ENCODE measurements at regions not wholly inside any gene's neighbourhood (a gene's known extent, or its start where the extent isn't known, plus 50 kb on each side); places are given as distances from the start of the nearest gene placed in this dataset.

DNA sequence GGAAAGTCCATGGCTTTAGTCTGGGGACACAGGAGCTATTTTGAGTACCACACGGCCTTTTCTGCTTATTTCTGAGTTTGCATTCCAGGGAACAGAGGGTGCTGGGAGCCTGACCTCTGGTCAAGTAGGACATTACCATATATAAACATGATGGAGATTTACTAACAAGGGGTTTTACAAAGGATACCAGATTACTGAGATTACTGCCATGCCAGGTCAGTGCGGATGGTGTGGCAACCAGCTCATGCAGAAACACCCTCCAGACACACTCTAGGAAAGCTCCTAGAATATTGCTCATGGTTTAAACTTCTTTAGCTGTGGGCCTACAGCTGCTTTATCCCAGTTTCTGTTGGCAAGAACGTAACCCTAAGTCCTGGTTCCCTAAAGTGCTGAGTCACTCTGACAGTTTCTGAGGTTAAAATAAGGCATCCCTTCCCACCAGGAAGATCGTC lies 54.3 kb upstream of the AGTR1 start:
- TF ChIP-seq, protein P1, sequence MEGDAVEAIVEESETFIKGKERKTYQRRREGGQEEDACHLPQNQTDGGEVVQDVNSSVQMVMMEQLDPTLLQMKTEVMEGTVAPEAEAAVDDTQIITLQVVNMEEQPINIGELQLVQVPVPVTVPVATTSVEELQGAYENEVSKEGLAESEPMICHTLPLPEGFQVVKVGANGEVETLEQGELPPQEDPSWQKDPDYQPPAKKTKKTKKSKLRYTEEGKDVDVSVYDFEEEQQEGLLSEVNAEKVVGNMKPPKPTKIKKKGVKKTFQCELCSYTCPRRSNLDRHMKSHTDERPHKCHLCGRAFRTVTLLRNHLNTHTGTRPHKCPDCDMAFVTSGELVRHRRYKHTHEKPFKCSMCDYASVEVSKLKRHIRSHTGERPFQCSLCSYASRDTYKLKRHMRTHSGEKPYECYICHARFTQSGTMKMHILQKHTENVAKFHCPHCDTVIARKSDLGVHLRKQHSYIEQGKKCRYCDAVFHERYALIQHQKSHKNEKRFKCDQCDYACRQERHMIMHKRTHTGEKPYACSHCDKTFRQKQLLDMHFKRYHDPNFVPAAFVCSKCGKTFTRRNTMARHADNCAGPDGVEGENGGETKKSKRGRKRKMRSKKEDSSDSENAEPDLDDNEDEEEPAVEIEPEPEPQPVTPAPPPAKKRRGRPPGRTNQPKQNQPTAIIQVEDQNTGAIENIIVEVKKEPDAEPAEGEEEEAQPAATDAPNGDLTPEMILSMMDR (IDR thresholded peaks at IDR 0.05) = no peak
- TF ChIP-seq POLR2A (IDR thresholded peaks at IDR 0.05) = no peak
